Liver (tissue), 8 donors: ENCODE measurements at regions not wholly inside any gene's neighbourhood (a gene's known extent, or its start where the extent isn't known, plus 50 kb on each side); places are given as distances from the start of the nearest gene placed in this dataset.

Experiments
- DNase-seq: peaks from one replicate; pipeline ENCODE4 v3.0.0-alpha.2; 2017; ENCODE audit warnings: low spot score
- H3K27ac ChIP-seq, 2 donors: one replicate each; pipeline ENCODE4 v1.7.0; 2013; ENCODE audit warnings: inconsistent platforms in 2 of 2, low read length in 2 of 2, control low read depth in 1 of 2, low read depth in 1 of 2, mild to moderate bottlenecking in 1 of 2
- H3K27me3 ChIP-seq, 4 donors: one replicate each; pipeline versions ENCODE4 v1.6.1 to v1.7.0; 2013; ENCODE audit warnings: low read length in 3 of 4, inconsistent platforms in 1 of 4, mild to moderate bottlenecking in 1 of 4, moderate library complexity in 1 of 4; ENCODE audit not compliant: control insufficient read depth in 4 of 4, insufficient read depth in 4 of 4
- H3K36me3 ChIP-seq, 4 donors: one replicate each; pipeline versions ENCODE4 v1.6.1 to v1.7.0; 2013; ENCODE audit warnings: low read length in 3 of 4, mild to moderate bottlenecking in 3 of 4, low read depth in 1 of 4, moderate library complexity in 1 of 4; ENCODE audit not compliant: control insufficient read depth in 4 of 4, insufficient read depth in 3 of 4
- H3K4me1 ChIP-seq, 4 donors: one replicate each; pipeline versions ENCODE4 v1.6.1 to v1.7.0; 2013; ENCODE audit warnings: low read length in 3 of 4, mild to moderate bottlenecking in 3 of 4, moderate library complexity in 1 of 4; ENCODE audit not compliant: control insufficient read depth in 4 of 4, insufficient read depth in 4 of 4
- H3K4me3 ChIP-seq, 3 donors: one replicate each; pipeline versions ENCODE4 v1.6.1 to v1.7.0; 2013; ENCODE audit warnings: low read length in 3 of 3, control low read depth in 1 of 3, low read depth in 1 of 3, mild to moderate bottlenecking in 1 of 3
- H3K9ac ChIP-seq, 2 donors: one replicate each; pipeline ENCODE4 v1.7.0; 2013; ENCODE audit warnings: low read length in 2 of 2, mild to moderate bottlenecking in 2 of 2, moderate library complexity in 2 of 2, control low read depth in 1 of 2, low read depth in 1 of 2
- H3K9me3 ChIP-seq, 4 donors: one replicate each; pipeline versions ENCODE4 v1.6.1 to v1.7.0; 2013; ENCODE audit warnings: low read length in 3 of 4; ENCODE audit not compliant: control insufficient read depth in 4 of 4
- FOXA1 ChIP-seq: IDR thresholded peaks from 2 replicates; pipeline ENCODE4 v1.6.1; 2016; ENCODE audit warnings: antibody characterized with exemption
- FOXA2 ChIP-seq: IDR thresholded peaks from 2 replicates; pipeline ENCODE4 v1.6.1; 2016; ENCODE audit warnings: antibody characterized with exemption
- GABPA ChIP-seq, 2 donors: IDR thresholded peaks in 1 of 2; conservative IDR thresholded peaks in 1 of 2; 2 replicates each; pipeline ENCODE4 v1.6.1; 2016; ENCODE audit warnings: antibody characterized with exemption in 2 of 2, mild to moderate bottlenecking in 1 of 2, moderate library complexity in 1 of 2
- HNF4A ChIP-seq, 2 donors: conservative IDR thresholded peaks; 2 replicates each; pipeline ENCODE4 v1.6.1; 2016; ENCODE audit warnings: antibody characterized with exemption in 2 of 2, mild to moderate bottlenecking in 2 of 2
- HNF4G ChIP-seq: IDR thresholded peaks from 2 replicates; pipeline ENCODE4 v1.6.1; 2016; ENCODE audit warnings: antibody characterized with exemption
- JUND ChIP-seq, 2 donors: IDR thresholded peaks; 2 replicates each; pipeline ENCODE4 v1.6.1; 2016; ENCODE audit warnings: antibody characterized with exemption in 2 of 2
- NR2F2 ChIP-seq: IDR thresholded peaks from 2 replicates; pipeline ENCODE4 v1.6.1; 2016; ENCODE audit warnings: antibody characterized with exemption
- RAD21 ChIP-seq, 2 donors: IDR thresholded peaks; 2 replicates each; pipeline ENCODE4 v1.6.1; 2016; ENCODE audit warnings: antibody characterized with exemption in 2 of 2, mild to moderate bottlenecking in 2 of 2
- REST ChIP-seq: IDR thresholded peaks from 2 replicates; pipeline ENCODE4 v1.6.1; 2016; ENCODE audit warnings: antibody characterized with exemption, mild to moderate bottlenecking
- SP1 ChIP-seq: IDR thresholded peaks from 2 replicates; pipeline ENCODE4 v1.6.1; 2018; ENCODE audit warnings: antibody characterized with exemption, mild to moderate bottlenecking
- YY1 ChIP-seq: IDR thresholded peaks from 2 replicates; pipeline ENCODE4 v1.6.1; 2016; ENCODE audit warnings: antibody characterized with exemption, mild to moderate bottlenecking
- ZBTB33 ChIP-seq: IDR thresholded peaks from 2 replicates; pipeline ENCODE4 v1.6.1; 2016; ENCODE audit warnings: antibody characterized with exemption
- WGBS: extraction: QIAGEN DNeasy Blood & Tissue Kit; methylation state at CpG from one replicate; pipeline ENCODE4 v1.1.7; 2013; 5-methylcytosine and 5-hydroxymethylcytosine counted together
- TF ChIP-seq, protein P1 (sequence below): fragments of 150-350 bp; IDR thresholded peaks from 2 replicates; pipeline ENCODE4 v1.5.1; 2017; ENCODE audit warnings: improper control_type of control experiment, low read depth, low read length; ENCODE audit not compliant: missing input control
- donor health status: healthy.
- donor health status: healthy.
- donor health status: healthy.
- donor health status: healthy.
- donor health status: healthy.

DNA sequence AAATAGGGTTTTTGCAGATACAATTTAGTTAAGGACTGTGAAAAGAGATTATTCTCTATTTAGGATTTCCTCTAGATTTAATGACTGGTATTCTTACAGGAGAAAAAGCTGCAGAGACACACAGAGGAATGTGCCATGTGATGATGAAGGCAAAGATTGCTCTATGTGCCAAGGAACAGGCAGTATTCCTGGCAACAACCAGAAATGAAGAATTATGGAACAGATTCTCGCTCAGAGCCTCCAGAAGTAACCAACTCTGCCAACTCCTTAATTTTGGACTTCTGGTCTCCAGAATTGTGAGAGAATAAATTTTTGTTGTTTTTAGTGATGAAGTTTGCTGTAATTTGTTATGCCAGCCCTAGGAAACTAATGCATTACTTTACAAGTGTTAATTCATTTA, 307.6 kb upstream of the SEMA3A start:
- Histone ChIP-seq H3K4me3 (no peak overlapping the region), H3K27ac (no peak overlapping the region), H3K27me3 (no peaks in the 10 kb centered on the region), H3K36me3 (no peaks in the 10 kb centered on the region), H3K4me1 (no peaks in the 10 kb centered on the region), H3K9ac (no peak overlapping the region), H3K9me3 (no peaks in the 10 kb centered on the region)
- WGBS: 73% methylated on average over 1 of the region's 1 CpG
- DNase-seq: no peak
- TF ChIP-seq HNF4G (no peak), FOXA2 (no peak), JUND (IDR thresholded peaks at IDR 0.05) (no peak), GABPA (IDR thresholded peaks at IDR 0.05 in 1 of 2, conservative IDR thresholded peaks at IDR 0.05 in 1 of 2) (no peak), RAD21 (IDR thresholded peaks at IDR 0.05) (no peak)

DNA sequence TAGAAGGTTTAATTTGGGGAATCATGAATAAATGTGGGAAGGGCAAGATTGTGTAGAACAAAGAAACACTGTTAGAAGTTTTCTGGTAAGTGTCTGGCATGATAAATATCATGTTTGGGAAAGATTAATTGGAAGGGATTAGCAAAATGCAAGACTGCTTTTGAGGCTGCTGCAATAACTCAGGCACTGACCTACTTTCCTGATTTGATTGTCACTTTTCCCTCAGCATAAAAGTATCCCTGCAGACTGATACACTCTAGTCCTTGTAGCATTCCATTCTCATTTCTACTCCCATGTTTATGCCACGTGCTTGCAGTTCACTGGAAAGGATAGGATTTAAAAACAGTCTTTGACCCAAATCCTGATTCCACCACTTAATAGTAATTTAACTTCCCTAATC, 303.3 kb upstream of the SEMA3A start:
- TF ChIP-seq NR2F2 (no peak), REST (no peak), HNF4G (no peak), JUND (IDR thresholded peaks at IDR 0.05) (no peak), SP1 (no peak), ZBTB33 (no peak), YY1 (no peak), FOXA2 (no peak), HNF4A (conservative IDR thresholded peaks at IDR 0.05) (no peak), FOXA1 (no peak)
- TF ChIP-seq, protein P1, sequence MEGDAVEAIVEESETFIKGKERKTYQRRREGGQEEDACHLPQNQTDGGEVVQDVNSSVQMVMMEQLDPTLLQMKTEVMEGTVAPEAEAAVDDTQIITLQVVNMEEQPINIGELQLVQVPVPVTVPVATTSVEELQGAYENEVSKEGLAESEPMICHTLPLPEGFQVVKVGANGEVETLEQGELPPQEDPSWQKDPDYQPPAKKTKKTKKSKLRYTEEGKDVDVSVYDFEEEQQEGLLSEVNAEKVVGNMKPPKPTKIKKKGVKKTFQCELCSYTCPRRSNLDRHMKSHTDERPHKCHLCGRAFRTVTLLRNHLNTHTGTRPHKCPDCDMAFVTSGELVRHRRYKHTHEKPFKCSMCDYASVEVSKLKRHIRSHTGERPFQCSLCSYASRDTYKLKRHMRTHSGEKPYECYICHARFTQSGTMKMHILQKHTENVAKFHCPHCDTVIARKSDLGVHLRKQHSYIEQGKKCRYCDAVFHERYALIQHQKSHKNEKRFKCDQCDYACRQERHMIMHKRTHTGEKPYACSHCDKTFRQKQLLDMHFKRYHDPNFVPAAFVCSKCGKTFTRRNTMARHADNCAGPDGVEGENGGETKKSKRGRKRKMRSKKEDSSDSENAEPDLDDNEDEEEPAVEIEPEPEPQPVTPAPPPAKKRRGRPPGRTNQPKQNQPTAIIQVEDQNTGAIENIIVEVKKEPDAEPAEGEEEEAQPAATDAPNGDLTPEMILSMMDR: no peak
- no peak overlapping the region for H3K27ac ChIP-seq
- no peaks in the 10 kb centered on the region for H3K27me3 ChIP-seq
- H3K9me3 ChIP-seq: no peaks in the 10 kb centered on the region
- WGBS: 32% methylated on average over 1 of the region's 1 CpG
- no peak for DNase-seq
- no peak overlapping the region for H3K9ac ChIP-seq
- H3K36me3 ChIP-seq: no peaks in the 10 kb centered on the region
- no peak overlapping the region for H3K4me3 ChIP-seq
- H3K4me1 ChIP-seq: no peaks in the 10 kb centered on the region
